HG02970 (cell line): ENCODE measurements at regions not wholly inside any gene's neighbourhood (a gene's known extent, or its start where the extent isn't known, plus 50 kb on each side); places are given as distances from the start of the nearest gene placed in this dataset.

Experiments
- ATAC-seq: cut with Tn5 transposase; IDR thresholded peaks from one replicate; pipeline ENCODE4 v1.9.1; 2021; ENCODE audit warnings: mild to moderate bottlenecking, moderate library complexity, moderate number of reproducible peaks; ENCODE audit not compliant: unreplicated experiment, low FRiP score

GRCh38 chr13:84445776-84446175, 563.5 kb upstream of the SLITRK1 start:
- ATAC-seq, result no peak

- ATAC-seq, result no peak
Observed at GRCh38 chr13:84443463-84443862, 561.2 kb upstream of the SLITRK1 start.

GRCh38 chr13:84439108-84439507, 556.8 kb upstream of the SLITRK1 start:
- ATAC-seq, result no peak

GRCh38 chr13:84433024-84433423, 550.8 kb upstream of the SLITRK1 start:
- no peak for ATAC-seq

- no peak for ATAC-seq
Observed at GRCh38 chr13:84431646-84432045, 549.4 kb upstream of the SLITRK1 start.

- ATAC-seq, result no peak
Observed at GRCh38 chr13:84430446-84430845, 548.2 kb upstream of the SLITRK1 start.

GRCh38 chr13:84430015-84430414, 547.7 kb upstream of the SLITRK1 start:
- ATAC-seq, result no peak

GRCh38 chr13:84418041-84418440, 535.8 kb upstream of the SLITRK1 start:
- no peak for ATAC-seq

- no peak for ATAC-seq
Observed at GRCh38 chr13:84417416-84417815, 535.1 kb upstream of the SLITRK1 start.

- no peak for ATAC-seq
Observed at GRCh38 chr13:84413016-84413415, 530.7 kb upstream of the SLITRK1 start.

- no peak for ATAC-seq
Observed at GRCh38 chr13:84405286-84405685, 523.0 kb upstream of the SLITRK1 start.

- ATAC-seq, result no peak
Observed at GRCh38 chr13:84400706-84401105, 518.4 kb upstream of the SLITRK1 start.

GRCh38 chr13:84399320-84400085, 517.2 kb upstream of the SLITRK1 start:
- no peak for ATAC-seq

- no peak for ATAC-seq
Observed at GRCh38 chr13:84393981-84394625, 511.8 kb upstream of the SLITRK1 start.

GRCh38 chr13:84380866-84381265, 498.6 kb upstream of the SLITRK1 start:
- ATAC-seq, result no peak

- ATAC-seq, result no peak
Observed at GRCh38 chr13:84377106-84377505, 494.8 kb upstream of the SLITRK1 start.

GRCh38 chr13:84366506-84366905, 484.2 kb upstream of the SLITRK1 start:
- ATAC-seq, result no peak

- ATAC-seq, result no peak
Observed at GRCh38 chr13:84362777-84363176, 480.5 kb upstream of the SLITRK1 start.

GRCh38 chr13:84360822-84361221, 478.5 kb upstream of the SLITRK1 start:
- no peak for ATAC-seq

- ATAC-seq, result no peak
Observed at GRCh38 chr13:84358601-84359000, 476.3 kb upstream of the SLITRK1 start.

- no peak for ATAC-seq
Observed at GRCh38 chr13:84352946-84353345, 470.7 kb upstream of the SLITRK1 start.

- ATAC-seq, result no peak
Observed at GRCh38 chr13:84339456-84339855, 457.2 kb upstream of the SLITRK1 start.
